HG02642 (cell line): ENCODE measurements at regions not wholly inside any gene's neighbourhood (a gene's known extent, or its start where the extent isn't known, plus 50 kb on each side); places are given as distances from the start of the nearest gene placed in this dataset.

ENCODE experiments used
- ATAC-seq: cut with Tn5 transposase; IDR thresholded peaks from one replicate; pipeline ENCODE4 v1.9.1; 2021; ENCODE audit warnings: mild to moderate bottlenecking; ENCODE audit not compliant: unreplicated experiment, poor library complexity

DNA sequence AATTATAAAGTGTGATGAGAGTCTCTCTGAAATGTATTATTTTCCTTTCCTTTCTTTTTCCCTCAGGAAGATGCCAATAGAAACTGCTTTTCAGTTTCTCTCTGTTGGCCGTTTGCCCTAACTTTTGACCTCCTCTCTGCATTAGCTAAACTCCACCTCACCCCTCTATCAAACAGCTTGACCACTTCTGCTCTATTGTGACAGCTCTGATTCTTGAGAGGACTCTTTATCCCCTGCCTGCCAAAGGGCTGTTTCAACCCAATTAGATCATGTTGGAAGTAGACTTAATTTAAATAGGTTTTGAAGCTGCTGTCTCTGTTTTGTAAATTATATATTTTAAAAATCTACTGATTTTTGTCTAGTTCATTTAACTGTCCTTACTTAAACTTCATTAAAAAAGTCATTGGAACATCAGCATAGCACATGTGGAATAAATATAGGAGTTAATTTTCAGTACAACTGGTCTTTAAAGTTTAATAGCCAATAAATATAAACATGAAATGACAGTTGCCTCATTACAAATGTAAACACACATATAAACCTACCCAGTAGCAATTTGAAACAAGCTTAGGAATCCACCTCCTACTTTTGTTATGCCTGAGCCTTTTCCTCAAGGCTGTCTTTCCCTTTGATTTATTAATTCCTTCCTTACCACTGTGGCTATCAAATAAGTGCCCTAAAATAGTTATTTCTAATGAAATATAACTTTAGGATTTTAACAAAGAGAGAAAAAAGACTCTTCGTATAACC lies 152.0 kb downstream of the CHRM3 start:
- no peak for ATAC-seq

DNA sequence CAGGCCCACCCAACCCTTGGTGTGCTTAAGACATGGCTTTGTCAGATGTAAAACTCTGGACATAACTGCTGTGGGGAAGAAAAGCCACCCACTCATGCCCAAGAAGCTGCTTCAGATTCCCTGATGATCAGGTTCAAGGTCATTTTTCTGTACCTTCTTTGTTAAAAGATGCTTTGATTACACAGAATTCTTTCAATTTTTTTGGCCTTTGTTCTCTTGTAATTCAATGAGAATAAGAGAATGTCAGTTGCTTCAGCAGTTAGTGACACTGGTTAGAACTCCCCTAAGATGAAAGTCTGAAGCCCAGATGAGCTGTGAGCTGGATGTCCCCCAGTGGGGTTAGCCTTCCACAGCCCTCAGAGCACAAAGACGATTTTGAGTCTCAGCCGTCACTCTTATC lies 152.7 kb downstream of the CHRM3 start:
- ATAC-seq = no peak

DNA sequence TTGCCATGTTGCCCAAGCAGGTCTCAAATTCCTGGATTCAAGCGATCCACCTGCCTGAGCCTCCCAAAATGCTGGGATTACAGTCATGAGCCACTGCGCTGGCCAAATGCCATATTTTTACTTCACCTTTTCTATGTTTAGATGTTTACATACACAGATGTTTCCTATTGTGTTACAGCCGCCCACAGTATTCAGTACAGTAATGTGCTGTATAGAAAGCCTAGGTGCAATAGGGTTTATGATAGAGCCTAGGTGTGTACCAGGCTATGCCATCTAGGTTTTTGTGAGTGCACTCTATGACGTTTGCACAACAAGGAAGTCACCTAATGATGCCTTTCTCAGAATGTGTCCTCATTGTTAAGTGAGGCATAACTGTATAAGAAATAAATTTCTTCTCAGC lies 153.4 kb downstream of the CHRM3 start:
- ATAC-seq = no peak

DNA sequence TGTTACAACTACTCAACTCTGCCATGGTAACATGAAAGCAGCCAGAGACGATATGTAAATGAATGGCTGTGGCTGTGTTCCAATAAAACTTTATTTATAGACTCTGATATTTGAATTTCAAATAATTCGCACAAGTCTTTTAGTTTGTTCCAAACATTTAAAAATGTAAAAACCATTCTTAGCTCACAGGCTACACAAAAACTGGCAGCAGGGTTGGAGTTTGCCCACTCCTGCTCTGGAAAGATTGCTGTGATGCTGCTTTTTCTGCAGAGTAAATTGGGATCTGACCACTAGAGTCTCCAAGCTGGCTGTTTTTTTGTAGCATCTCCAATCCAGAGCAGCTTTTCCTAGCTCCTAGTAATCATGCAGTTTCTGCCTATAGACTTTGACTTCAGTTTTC lies 157.5 kb downstream of the CHRM3 start:
- ATAC-seq = no peak

DNA sequence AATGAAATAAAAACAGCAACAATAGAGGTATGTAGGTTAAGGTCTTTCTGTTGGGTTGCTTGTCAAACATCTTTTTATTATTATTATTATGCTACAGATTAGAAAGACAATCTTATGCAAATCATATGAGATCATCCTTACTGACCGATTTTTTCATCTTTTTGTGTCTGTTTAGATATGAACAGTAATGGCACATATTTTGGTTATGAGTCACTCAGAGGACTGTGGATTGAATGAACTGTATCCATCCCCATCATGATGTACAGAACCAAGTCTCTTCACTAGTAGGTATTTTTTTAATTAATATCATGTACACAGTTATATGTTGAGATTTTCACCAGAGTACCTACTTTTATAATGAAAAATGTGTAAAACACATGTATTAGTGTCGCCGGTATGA lies 159.1 kb downstream of the CHRM3 start:
- ATAC-seq = no peak

DNA sequence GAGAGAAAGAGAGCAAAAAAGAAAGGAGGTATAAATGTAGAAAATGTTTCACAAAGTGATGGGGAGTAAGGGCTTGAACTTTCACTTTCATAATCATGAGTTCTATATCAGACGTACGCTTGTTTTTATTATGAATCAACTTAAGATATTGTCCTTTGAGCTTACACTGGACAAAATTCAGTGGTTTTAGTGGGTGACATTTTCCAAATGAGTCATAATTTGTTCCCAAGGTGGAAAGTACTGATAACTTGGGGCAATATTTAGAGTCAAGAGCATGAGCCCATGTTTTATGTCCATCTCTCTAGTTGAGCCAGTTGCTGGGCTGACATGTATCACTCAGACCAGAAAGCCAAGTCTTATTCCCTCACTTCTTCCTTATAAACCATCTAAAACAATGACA lies 161.6 kb downstream of the CHRM3 start:
- no peak for ATAC-seq

DNA sequence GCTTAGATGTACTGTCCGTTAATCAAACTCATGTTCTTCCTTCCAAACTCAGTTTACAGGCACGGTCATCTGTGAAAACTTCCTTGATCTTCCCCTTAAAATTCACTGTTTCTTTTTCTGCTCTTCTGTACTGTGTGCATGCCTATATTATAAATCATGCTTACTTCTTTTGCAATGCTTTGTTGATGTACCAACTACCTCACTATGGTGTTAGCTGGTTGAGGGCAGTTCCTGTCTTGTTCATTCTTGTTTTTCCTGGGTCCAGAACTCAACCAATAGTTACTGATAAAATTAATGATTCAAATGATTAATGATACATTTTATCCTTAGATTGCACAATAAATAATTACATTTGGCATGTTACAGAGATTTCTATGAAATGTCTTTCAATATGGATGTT lies 163.8 kb downstream of the CHRM3 start:
- no peak for ATAC-seq

DNA sequence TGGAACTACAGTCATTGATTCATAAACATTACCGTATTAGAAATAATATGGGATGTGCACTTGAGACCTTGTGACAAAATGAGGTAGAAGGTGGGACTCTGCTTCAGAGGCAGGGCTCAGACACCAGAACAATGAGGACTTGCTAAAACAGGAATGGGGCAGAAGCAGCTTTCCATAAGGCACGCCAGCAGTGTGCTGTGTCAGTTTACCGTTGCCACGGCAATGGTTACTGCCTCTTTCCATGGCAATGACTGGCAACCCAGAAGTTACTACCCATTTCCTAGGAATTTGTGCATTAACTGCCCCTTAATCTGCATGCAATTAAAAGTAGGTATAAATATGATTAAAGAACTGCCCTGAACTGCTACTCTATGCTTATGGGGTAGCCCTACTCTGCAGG lies 169.0 kb downstream of the CHRM3 start:
- no peak for ATAC-seq

DNA sequence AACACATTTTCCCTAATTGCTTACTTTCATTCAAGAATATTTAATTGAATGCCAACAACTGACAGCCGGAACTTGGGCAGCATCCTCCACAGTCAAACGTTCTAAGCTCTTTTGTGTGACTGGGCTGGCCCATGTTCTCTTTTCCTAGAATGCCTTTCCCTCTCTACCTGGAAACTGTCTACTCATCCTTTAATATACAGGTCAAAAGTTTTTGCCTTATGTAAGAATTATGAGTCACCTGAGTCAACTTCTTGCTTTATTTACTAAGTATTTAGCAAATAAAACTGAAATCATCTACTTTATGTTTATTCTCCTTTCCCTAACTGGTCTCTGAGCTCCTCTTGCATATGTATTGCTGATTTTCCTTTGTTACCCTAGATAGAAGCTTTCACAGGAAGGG lies 172.2 kb downstream of the CHRM3 start:
- no peak for ATAC-seq

DNA sequence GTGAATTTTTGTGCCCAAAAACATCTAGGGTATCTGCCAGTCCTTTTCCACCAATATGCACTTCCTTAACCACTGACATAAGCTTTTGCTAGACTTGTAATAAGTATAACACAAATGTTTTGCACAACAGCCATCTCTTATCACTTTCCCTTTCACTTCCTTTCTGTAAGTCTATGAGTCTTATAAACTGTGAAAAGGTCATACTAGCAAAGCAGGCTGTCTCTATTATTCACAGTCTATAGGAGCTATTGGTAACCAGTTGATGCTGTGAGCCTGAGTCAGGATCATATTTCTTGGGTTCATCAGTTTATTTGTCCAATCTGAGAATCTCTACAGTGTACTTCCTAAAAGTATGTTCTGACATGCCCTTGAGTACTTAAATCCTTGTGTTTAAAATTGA lies 172.6 kb downstream of the CHRM3 start:
- no peak for ATAC-seq

DNA sequence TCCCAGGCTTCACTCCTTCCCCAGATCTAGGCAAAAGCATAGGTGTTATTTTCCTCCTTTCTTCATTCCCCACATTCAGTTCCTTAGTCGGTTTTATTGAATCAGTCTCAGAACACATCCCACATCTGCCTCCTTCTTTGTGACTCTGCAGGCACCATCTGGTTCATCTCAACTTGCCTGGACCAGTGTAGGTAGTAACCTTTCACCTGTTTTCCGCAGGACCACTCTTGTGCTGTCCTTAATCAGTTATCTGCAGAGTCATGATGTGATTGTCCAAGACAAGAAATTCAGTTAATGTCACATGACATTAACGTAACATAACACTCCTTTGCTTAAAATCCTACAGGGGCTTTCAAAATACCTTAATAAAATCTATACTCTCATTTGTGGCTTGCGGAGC lies 174.6 kb downstream of the CHRM3 start:
- no peak for ATAC-seq

DNA sequence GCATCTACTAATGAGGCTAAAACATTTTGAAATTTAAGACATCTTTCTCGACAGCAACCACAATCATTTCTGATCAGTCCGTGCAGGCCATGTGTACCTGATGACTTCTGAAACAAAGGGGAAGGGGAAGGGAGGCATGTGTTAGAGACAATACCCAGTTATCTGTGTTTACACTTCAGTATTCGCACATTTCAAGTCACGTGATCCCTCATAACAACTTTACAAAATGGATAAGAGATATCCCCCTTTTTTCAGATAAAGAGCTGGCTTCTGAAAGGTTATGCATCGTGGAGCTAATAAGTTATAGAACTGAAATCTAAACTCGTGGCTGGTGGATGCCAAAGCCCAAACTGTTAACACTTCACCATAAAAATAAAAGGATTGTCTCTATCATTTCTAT lies 175.7 kb downstream of the CHRM3 start:
- ATAC-seq = no peak

DNA sequence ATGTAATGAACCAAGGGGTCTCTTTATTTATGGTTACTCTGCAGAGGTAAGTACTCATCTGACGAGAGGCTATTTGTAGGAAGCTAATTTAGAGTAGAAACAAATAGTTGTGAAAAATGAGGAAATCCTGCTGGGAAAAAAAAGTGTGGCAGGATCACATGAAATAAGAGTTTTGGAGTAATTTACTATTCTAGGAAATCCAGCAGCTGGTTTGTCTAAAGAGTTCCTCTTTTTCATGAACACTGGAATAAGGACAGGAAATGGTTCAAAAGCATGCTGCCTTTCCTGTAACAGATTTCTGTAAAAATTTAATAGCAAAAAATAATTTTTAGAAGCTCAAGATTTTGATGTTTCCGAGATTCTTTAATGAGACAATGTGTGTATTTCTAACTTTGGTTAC lies 177.3 kb downstream of the CHRM3 start:
- no peak for ATAC-seq

DNA sequence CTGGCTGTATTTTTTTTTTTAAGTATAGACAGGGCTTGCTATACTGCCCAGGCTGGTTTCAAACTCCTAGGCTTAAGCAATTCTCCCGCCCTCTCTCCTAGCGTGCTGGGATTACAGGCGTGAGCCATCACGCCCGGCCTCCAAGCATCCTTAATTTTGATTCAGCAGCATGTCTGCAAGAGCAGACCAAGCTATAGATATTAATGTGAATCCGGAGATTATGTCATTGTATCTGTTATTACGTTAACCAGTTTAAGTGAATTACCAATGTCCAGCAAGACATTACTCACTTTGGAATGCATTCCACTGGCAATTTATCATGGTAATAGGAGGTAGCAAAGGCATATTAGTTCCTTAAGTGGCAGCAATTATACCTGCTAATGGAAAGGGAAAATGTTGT lies 179.7 kb downstream of the CHRM3 start:
- no peak for ATAC-seq

DNA sequence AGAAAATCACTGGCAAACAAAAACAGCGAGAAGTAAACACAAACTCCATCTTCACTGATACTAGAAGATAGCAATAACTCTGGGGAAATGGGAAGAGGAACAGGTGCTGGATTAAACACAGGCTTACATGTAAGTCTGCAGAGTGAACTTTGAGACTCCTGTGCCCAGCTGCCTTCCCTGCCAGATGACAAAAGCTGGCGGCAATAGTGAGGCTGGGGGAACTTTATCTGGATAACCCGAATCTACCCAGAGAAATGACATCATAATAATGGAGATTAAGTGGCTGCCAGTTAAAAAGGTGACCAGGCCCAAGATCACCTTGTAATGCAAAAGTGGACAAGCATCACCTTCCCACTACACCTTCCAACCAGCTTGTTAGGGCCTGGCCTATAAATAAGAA lies 184.5 kb downstream of the CHRM3 start:
- ATAC-seq = no peak

DNA sequence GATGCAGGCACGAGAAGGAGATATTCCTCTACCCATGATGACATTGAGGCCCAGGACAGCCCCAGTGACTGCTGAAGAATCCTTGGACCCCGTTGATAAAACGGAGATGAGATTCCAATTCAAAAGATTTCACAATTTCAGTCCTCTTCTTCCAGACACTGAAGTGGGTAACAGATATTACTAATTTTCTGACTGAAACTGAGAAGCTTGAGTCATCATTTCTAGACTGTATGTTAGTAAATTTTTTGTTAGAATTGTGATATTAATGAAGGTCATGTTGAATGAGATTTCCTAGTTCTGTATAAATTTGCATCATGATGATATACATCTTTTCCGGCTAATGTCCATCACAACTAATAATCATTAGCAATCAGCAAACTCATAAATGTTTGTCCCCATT lies 185.8 kb downstream of the CHRM3 start:
- no peak for ATAC-seq

DNA sequence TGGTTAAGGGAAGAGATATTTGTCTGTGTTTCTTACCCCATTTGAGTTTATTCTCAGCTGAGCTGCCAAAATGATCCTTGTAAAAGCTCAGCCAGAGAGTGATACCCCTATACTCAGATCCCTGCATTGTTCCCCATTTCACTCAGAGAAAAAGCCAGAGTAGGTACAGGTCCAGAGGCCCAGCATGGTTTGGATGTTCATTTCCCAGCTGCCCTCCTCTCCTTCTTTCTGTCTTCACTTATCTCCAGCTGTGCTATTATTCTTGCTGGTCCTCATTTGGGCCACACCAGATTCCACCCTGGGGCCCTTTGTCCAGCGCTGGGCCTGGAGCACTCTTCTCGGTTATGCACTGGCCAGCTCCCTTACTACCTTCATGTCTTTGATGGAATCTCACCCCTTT lies 187.7 kb downstream of the CHRM3 start:
- no peak for ATAC-seq

DNA sequence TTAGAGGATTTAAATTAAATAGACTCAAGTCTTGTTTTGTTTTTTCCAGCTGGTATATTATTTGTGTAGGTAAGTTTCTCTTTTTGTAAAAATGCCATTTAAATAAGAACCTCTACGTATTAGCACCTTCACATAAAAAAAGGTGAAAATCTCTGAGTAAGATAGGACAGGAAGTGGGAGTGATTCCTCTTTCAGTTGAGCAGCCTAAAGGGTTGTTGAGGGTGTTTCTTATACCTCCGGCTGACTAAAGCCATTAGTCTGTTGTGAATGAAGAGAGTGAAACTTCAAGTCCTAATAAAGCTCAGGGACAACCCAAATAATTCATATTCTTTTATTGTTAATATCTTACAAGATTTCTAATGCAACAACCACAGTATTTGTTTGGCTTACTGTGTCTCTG lies 188.7 kb downstream of the CHRM3 start:
- ATAC-seq = no peak

DNA sequence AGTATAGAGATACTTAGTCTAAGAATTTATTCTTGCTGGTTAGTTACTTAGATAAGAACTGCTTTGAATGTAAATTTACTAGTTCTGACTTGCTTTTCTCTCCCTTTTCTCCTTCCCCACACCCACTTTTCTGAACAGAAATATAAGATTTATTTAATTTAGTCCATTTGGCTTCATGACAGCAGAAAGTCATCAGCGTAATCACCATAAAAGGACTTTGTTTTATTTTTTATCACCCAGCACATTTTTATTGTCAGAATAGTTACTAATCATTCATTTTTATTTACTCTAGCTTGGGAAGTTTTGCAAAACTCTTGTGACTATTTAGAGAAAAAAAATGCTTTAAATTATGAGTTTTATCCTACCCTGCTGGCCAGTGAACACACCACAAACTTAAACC lies 197.2 kb downstream of the CHRM3 start:
- no peak for ATAC-seq

DNA sequence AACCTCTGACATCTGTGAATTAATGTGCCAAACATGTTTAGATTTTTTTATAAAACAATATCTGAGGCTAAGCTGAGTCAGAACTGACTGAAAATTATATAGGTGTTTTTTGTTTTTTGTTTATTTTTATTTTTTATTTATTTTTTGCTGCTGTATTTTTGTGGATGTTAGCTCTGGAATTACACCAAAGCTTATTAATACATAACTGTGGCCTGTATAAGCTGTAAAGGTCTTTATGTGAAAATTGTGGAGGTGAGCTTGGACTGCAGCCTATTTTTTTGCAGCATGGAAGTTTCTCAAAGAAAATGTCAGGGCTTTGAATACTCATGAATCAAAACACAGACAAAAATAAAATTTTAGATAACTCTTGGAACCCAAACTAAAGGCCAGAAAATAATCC lies 199.8 kb downstream of the CHRM3 start:
- ATAC-seq = no peak

DNA sequence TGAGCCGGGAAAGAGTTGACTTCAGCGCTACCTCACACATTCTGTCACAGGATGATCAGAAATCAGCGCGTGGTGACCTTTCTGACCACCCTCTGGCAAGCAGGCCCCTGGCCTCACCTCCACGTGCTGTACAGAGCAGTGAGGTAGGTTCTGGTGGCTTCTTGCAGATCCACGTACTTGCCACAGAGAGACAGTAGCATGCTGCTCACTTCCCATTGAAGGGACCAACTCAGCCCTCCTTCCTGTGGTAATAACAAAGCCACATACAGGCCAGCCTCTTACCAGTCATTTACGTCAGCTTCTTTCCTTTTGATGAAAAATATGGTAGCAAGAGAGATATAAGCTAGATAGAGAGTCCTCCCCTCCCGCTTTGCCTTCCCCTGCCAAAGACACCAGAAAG lies 200.7 kb downstream of the CHRM3 start:
- no peak for ATAC-seq

DNA sequence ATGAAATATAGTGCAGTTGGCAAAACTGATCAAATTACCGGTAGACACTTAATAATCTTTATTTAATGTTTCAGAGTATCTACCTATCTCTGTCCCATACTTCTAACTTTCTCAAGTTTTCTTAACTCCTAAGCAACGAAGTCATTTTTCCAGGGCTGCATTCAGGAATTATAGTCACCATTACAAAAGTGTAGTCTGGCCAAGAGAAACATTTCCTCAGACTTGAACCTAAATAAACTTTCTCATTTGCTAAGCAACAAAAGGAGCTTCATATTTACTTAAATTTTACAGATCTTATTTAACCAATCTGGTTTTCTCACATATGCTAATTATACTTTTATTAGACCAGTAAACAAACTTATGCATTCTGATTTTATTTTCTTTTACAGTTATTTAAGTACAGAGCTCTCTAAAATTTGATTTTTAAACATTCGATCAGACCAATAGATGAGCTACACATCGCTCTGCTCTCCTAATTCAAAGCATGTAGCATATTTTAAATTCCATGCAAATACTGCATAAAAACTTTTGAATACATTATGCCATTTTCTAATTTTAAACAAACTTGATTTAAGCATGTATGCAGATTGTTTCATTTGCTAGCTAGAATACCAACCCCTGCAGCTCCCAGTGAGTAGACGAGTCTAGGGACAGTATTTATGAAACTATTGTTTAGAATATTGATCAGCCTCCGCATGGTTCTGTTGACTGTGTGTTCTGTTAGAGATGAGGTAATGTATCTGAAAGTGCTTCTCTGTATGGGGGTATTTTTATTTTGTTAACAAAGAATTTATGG lies 201.4 kb downstream of the CHRM3 start:
- no peak for ATAC-seq
